H1 (cell line): ENCODE measurements at regions not wholly inside any gene's neighbourhood (a gene's known extent, or its start where the extent isn't known, plus 50 kb on each side); places are given as distances from the start of the nearest gene placed in this dataset.

ENCODE experiments used
- CTCF ChIA-PET: fragments of 300-600 bp; sonication (Branson Sonifier 250); formaldehyde crosslinking; loops from one replicate; lab custom pipeline; 2021; ENCODE audit not compliant: partially characterized antibody; lab: Charles Lee
- POLR2A ChIA-PET: fragments of 300-600 bp; sonication (Branson Sonifier 250); formaldehyde crosslinking; loops from one replicate; lab custom pipeline; 2021; ENCODE audit warnings: inconsistent platforms; ENCODE audit not compliant: partially characterized antibody; lab: Charles Lee
- DNase-seq, 2 experiments: peaks; one replicate each; pipeline versions ENCODE4 v3.0.0 to v3.0.0-alpha.2; 2010 to 2022; ENCODE audit warnings: low spot score in 2 of 2, low read depth in 1 of 2, mixed read lengths in 1 of 2
- FAIRE-seq: peaks from 2 replicates; lab custom pipeline; 2011; peaks lifted over from hg19 to GRCh38; lab: Jason Lieb, UNC
- H2AFZ ChIP-seq: 2 replicates; pipeline ENCODE4 v1.8.1; 2012; ENCODE audit warnings: low read length, inconsistent platforms
- H2AK5ac ChIP-seq: 2 replicates; pipeline ENCODE4 v1.6.1; 2013; ENCODE audit warnings: low read depth, low read length
- H2BK120ac ChIP-seq: replicated peaks from 2 replicates; pipeline ENCODE3; 2013; ENCODE audit warnings: low read depth, low read length, inconsistent platforms
- H2BK12ac ChIP-seq: 2 replicates; pipeline ENCODE4 v1.6.1; 2013; ENCODE audit warnings: low read depth, low read length
- H2BK15ac ChIP-seq: 2 replicates; pipeline ENCODE4 v1.6.1; 2013; ENCODE audit warnings: low read length
- H2BK20ac ChIP-seq: 2 replicates; pipeline ENCODE4 v1.6.1; 2013; ENCODE audit warnings: low read length
- H2BK5ac ChIP-seq: 2 replicates; pipeline ENCODE4 v1.6.1; 2013; ENCODE audit warnings: low read depth, low read length
- H3K14ac ChIP-seq: 2 replicates; pipeline ENCODE4 v1.6.1; 2013; ENCODE audit warnings: inconsistent platforms; ENCODE audit not compliant: insufficient read length
- H3K18ac ChIP-seq: 2 replicates; pipeline ENCODE4 v1.6.1; 2013; ENCODE audit warnings: low read length; ENCODE audit errors: extremely low read depth
- H3K23ac ChIP-seq: 2 replicates; pipeline ENCODE4 v1.6.1; 2013; ENCODE audit warnings: inconsistent platforms; ENCODE audit not compliant: insufficient read length
- H3K23me2 ChIP-seq: 2 replicates; pipeline ENCODE4 v1.6.1; 2013; ENCODE audit warnings: low read depth, low read length
- H3K27ac ChIP-seq: 2 replicates; pipeline ENCODE4 v1.6.1; 2011; ENCODE audit warnings: low read depth, low read length, inconsistent platforms
- H3K27me3 ChIP-seq, 4 experiments: replicated peaks in 1 of 4; 1 replicate in 1 of 4; 2 replicates in 3 of 4; pipeline versions ENCODE4 v1.6.1 to v1.8.1; 2011 to 2013; ENCODE audit warnings: low read length in 3 of 4, mild to moderate bottlenecking in 3 of 4, inconsistent platforms in 2 of 4, mixed read lengths in 2 of 4, moderate library complexity in 1 of 4; ENCODE audit not compliant: control insufficient read depth in 3 of 4, insufficient read depth in 3 of 4; ENCODE audit errors: extremely low read depth in 1 of 4
- H3K36me3 ChIP-seq, 4 experiments: 2 replicates each; pipeline versions ENCODE4 v1.6.1 to v1.8.1; 2011 to 2013; ENCODE audit warnings: mild to moderate bottlenecking in 4 of 4, low read length in 3 of 4, moderate library complexity in 2 of 4, control low read depth in 1 of 4, inconsistent platforms in 1 of 4; ENCODE audit not compliant: insufficient read depth in 4 of 4, control insufficient read depth in 2 of 4
- H3K4ac ChIP-seq: replicated peaks from 2 replicates; pipeline ENCODE3; 2013; ENCODE audit warnings: low read length, low read depth, mixed read lengths, inconsistent platforms; ENCODE audit not compliant: insufficient read length
- H3K4me1 ChIP-seq, 4 experiments: replicated peaks in 1 of 4; 1 replicate in 1 of 4; 2 replicates in 3 of 4; pipeline versions ENCODE4 v1.6.1 to v1.8.1; 2011 to 2013; ENCODE audit warnings: low read length in 3 of 4, inconsistent platforms in 2 of 4, mixed read lengths in 1 of 4; ENCODE audit not compliant: insufficient read depth in 4 of 4, control insufficient read depth in 3 of 4
- H3K4me2 ChIP-seq, 2 experiments: 2 replicates each; pipeline versions ENCODE4 v1.6.1 to v1.8.1; 2011 to 2013; ENCODE audit warnings: low read depth in 2 of 2, low read length in 2 of 2, control low read depth in 1 of 2, inconsistent platforms in 1 of 2, mild to moderate bottlenecking in 1 of 2; ENCODE audit not compliant: insufficient read depth in 1 of 2
- H3K4me3 ChIP-seq, 4 experiments: fragments of 200-600, 300-600 bp in 1 of 4; sonication (generic), shearing (Covaris generic), sonication (Bioruptor Twin) in 1 of 4; 2 replicates each; pipeline versions ENCODE4 v1.5.1 to v1.8.1; 2011 to 2016; ENCODE audit warnings: low read length in 4 of 4, low read depth in 3 of 4, control low read depth in 2 of 4, inconsistent platforms in 2 of 4, mild to moderate bottlenecking in 2 of 4, mixed read lengths in 1 of 4, moderate library complexity in 1 of 4; ENCODE audit not compliant: insufficient read depth in 2 of 4; ENCODE audit errors: extremely low read depth in 1 of 4
- H3K56ac ChIP-seq: replicated peaks from 2 replicates; pipeline ENCODE3; 2013; ENCODE audit warnings: low read depth, mild to moderate bottlenecking, mixed read lengths, low read length, inconsistent platforms; ENCODE audit not compliant: insufficient read length
- H3K79me1 ChIP-seq: 2 replicates; pipeline ENCODE4 v1.6.1; 2013; ENCODE audit warnings: low read depth, low read length, control low read depth
- H3K79me2 ChIP-seq, 2 experiments: 2 replicates each; pipeline versions ENCODE4 v1.6.1 to v1.8.1; 2012 to 2013; ENCODE audit warnings: low read length in 2 of 2, mild to moderate bottlenecking in 2 of 2, inconsistent platforms in 1 of 2; ENCODE audit not compliant: insufficient read depth in 2 of 2, control insufficient read depth in 1 of 2
- H3K9ac ChIP-seq, 4 experiments: replicated peaks in 1 of 4; 1 replicate in 1 of 4; 2 replicates in 3 of 4; pipeline versions ENCODE4 v1.6.1 to v1.8.1; 2011 to 2013; ENCODE audit warnings: low read depth in 3 of 4, low read length in 3 of 4, control low read depth in 2 of 4, mild to moderate bottlenecking in 2 of 4, moderate library complexity in 2 of 4, inconsistent platforms in 1 of 4; ENCODE audit errors: extremely low read depth in 1 of 4
- H3K9me3 ChIP-seq, 2 experiments: 2 replicates each; pipeline versions ENCODE4 v1.6.1 to v1.8.1; 2012 to 2013; ENCODE audit warnings: mild to moderate bottlenecking in 2 of 2, moderate library complexity in 2 of 2, control low read depth in 1 of 2, inconsistent platforms in 1 of 2, low read depth in 1 of 2, low read length in 1 of 2, mixed read lengths in 1 of 2; ENCODE audit not compliant: insufficient read depth in 2 of 2
- H4K20me1 ChIP-seq, 2 experiments: replicated peaks in 1 of 2; 2 replicates each; pipeline versions ENCODE3 to v1.8.1; 2011 to 2013; ENCODE audit warnings: inconsistent platforms in 2 of 2, low read length in 2 of 2, mild to moderate bottlenecking in 1 of 2; ENCODE audit not compliant: insufficient read depth in 2 of 2, control insufficient read depth in 1 of 2
- H4K5ac ChIP-seq: 2 replicates; pipeline ENCODE4 v1.6.1; 2013; ENCODE audit warnings: low read length, low read depth, mixed read lengths, inconsistent platforms; ENCODE audit not compliant: insufficient read length
- H4K8ac ChIP-seq: 2 replicates; pipeline ENCODE4 v1.8.0; 2013; ENCODE audit warnings: mild to moderate bottlenecking, moderate library complexity, low read length, inconsistent platforms; ENCODE audit not compliant: insufficient read depth; ENCODE audit errors: extremely low read depth
- H4K91ac ChIP-seq: replicated peaks from 2 replicates; pipeline ENCODE3; 2013; ENCODE audit warnings: low read length, mixed read lengths, inconsistent platforms; ENCODE audit not compliant: insufficient read length
- ASH2L ChIP-seq: fragments of 200-600, 300-600 bp; sonication (generic); IDR thresholded peaks from one replicate; pipeline ENCODE4 v1.7.1; 2017; ENCODE audit warnings: low read length
- CBX8 ChIP-seq: fragments of 300-800, 300-1000 bp; sonication (generic); IDR thresholded peaks from 2 replicates; pipeline ENCODE4 v1.7.1; 2016; ENCODE audit warnings: low read depth, low read length, borderline replicate concordance
- CEBPB ChIP-seq: IDR thresholded peaks from 2 replicates; pipeline ENCODE4 v1.6.1; 2012; ENCODE audit warnings: low read depth, low read length
- CHD1 ChIP-seq: IDR thresholded peaks from 2 replicates; pipeline ENCODE4 v1.6.1; 2012; ENCODE audit warnings: low read depth, low read length, improper control_type of control experiment
- CHD2 ChIP-seq: IDR thresholded peaks from 2 replicates; pipeline ENCODE4 v1.6.1; 2012; ENCODE audit warnings: low read length, improper control_type of control experiment
- CREB1 ChIP-seq: IDR thresholded peaks from 2 replicates; pipeline ENCODE4 v1.6.1; 2012; ENCODE audit warnings: inconsistent platforms
- CTBP2 ChIP-seq: IDR thresholded peaks from 2 replicates; pipeline ENCODE4 v1.7.0; 2011; ENCODE audit warnings: borderline replicate concordance, mild to moderate bottlenecking, moderate library complexity, mixed read lengths, low read length; ENCODE audit not compliant: insufficient read depth, insufficient read length
- EZH2 ChIP-seq: fragments of 200-600 bp; sonication (generic); IDR thresholded peaks from 2 replicates; pipeline ENCODE4 v1.7.1; 2012; ENCODE audit warnings: low read depth, mild to moderate bottlenecking, moderate library complexity, low read length, inconsistent platforms; ENCODE audit not compliant: severe bottlenecking
- GTF2F1 ChIP-seq: IDR thresholded peaks from 2 replicates; pipeline ENCODE4 v1.6.1; 2012; ENCODE audit warnings: low read depth, low read length, improper control_type of control experiment, borderline replicate concordance
- HDAC2 ChIP-seq, 2 experiments: fragments of 300-600 bp in 1 of 2; sonication (generic) in 1 of 2; IDR thresholded peaks; 2 replicates each; pipeline ENCODE4 v1.6.1; 2011 to 2012; ENCODE audit warnings: low read depth in 2 of 2, low read length in 2 of 2, mild to moderate bottlenecking in 2 of 2, moderate library complexity in 2 of 2, borderline replicate concordance in 1 of 2, inconsistent platforms in 1 of 2
- POU5F1 ChIP-seq: IDR thresholded peaks from 2 replicates; pipeline ENCODE4 v1.6.1; 2011; ENCODE audit warnings: low read depth, mild to moderate bottlenecking, low read length, moderate library complexity
- TEAD4 ChIP-seq: IDR thresholded peaks from 2 replicates; pipeline ENCODE4 v1.6.1; 2012; ENCODE audit warnings: low read depth, low read length, inconsistent platforms, mixed read lengths
- WGBS, 2 experiments: shearing (Covaris generic) in 1 of 2; methylation state at CpG; one replicate each; pipeline versions ENCODE4 v1.1.6 to v1.1.7; 2013 to 2015; ENCODE audit warnings: low lambda C conversion rate in 2 of 2, mixed read lengths in 2 of 2, inconsistent platforms in 1 of 2, low coverage in 1 of 2, missing lambda C conversion rate in 1 of 2; ENCODE audit not compliant: insufficient replicate concordance in 2 of 2, insufficient coverage in 1 of 2, insufficient read length in 1 of 2; ENCODE audit errors: extremely low coverage in 1 of 2, missing lambda C conversion rate in 1 of 2; 5-methylcytosine and 5-hydroxymethylcytosine counted together
- TF ChIP-seq, protein P1 (sequence below), 3 experiments: IDR thresholded peaks; 1 replicate in 2 of 3; 2 replicates in 1 of 3; pipeline versions ENCODE4 v1.5.1 to v1.6.1; 2011; ENCODE audit warnings: low read length in 3 of 3, mild to moderate bottlenecking in 3 of 3, inconsistent platforms in 2 of 3, low read depth in 1 of 3, moderate library complexity in 1 of 3; ENCODE audit not compliant: insufficient read depth in 1 of 3; ENCODE audit errors: control extremely low read depth in 1 of 3

DNA sequence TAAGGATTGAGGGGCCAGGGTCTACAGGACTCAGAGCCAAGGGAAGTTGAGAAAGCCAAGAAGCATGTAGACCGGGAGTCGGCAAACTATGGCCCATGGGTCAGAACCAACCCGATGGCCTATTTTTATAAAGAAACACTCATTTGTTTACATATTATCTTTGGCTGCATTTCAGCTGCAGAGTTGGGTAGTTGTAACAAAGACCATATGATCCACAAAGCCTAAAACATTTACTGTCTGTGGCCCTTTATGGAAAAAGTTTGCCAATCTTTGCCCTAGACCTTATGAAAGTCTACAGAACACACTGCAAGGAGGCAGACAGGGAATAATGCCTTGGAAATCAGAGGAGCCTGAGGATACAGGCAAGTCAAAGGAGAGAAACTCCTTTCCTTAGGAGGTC is 63.2 kb upstream of the MNS1 start:
- Histone ChIP-seq H3K4me1 (no peaks in the 10 kb centered on the region), H4K91ac (no peak overlapping the region), H3K36me3 (no peaks in the 10 kb centered on the region), H2BK15ac (no peak overlapping the region), H3K9ac (no peak overlapping the region), H2AK5ac (no peak overlapping the region), H3K14ac (no peak overlapping the region), H2BK120ac (no peak overlapping the region), H4K20me1 (no peaks in the 10 kb centered on the region), H3K4me3 (no peak overlapping the region), H3K56ac (no peak overlapping the region), H3K9me3 (no peaks in the 10 kb centered on the region), H3K4me2 (no peak overlapping the region), H2AFZ (no peak overlapping the region), H2BK20ac (no peak overlapping the region), H3K79me2 (no peaks in the 10 kb centered on the region), H2BK5ac (no peak overlapping the region), H3K79me1 (no peaks in the 10 kb centered on the region), H2BK12ac (no peak overlapping the region), H4K5ac (no peak overlapping the region), H4K8ac (no peak overlapping the region), H3K18ac (no peak overlapping the region), H3K4ac (no peak overlapping the region), H3K23ac (no peak overlapping the region), H3K23me2 (no peaks in the 10 kb centered on the region), H3K27ac (no peak overlapping the region), H3K27me3 (no peaks in the 10 kb centered on the region)
- CTCF ChIA-PET: interaction anchor here (0.8 kb wide), 1 partner anchor 341 kb away, joined by 3 read pairs; no protein-coding TSS in a partner anchor
- DNase-seq (no peak), FAIRE-seq (no peak)
- 97% methylated on average over 3 of the region's 3 CpGs; no CpG with 5 or more reads in 1 of the 2 experiments for whole genome bisulfite sequencing, 2 experiments
- POLR2A ChIA-PET: no interaction called here
- TF ChIP-seq CBX8 (no peak), HDAC2 (IDR thresholded peaks at IDR 0.05; ENCODE audit: borderline replicate concordance in 1 of 2, low read depth in 2 of 2, low read length in 2 of 2) (no peak), CHD1 (no peak), POU5F1 (no peak), ASH2L (no peak), CREB1 (no peak), CTBP2 (no peak), TEAD4 (no peak), EZH2 (no peak), GTF2F1 (no peak), CHD2 (no peak), CEBPB (no peak)
- TF ChIP-seq, protein P1, sequence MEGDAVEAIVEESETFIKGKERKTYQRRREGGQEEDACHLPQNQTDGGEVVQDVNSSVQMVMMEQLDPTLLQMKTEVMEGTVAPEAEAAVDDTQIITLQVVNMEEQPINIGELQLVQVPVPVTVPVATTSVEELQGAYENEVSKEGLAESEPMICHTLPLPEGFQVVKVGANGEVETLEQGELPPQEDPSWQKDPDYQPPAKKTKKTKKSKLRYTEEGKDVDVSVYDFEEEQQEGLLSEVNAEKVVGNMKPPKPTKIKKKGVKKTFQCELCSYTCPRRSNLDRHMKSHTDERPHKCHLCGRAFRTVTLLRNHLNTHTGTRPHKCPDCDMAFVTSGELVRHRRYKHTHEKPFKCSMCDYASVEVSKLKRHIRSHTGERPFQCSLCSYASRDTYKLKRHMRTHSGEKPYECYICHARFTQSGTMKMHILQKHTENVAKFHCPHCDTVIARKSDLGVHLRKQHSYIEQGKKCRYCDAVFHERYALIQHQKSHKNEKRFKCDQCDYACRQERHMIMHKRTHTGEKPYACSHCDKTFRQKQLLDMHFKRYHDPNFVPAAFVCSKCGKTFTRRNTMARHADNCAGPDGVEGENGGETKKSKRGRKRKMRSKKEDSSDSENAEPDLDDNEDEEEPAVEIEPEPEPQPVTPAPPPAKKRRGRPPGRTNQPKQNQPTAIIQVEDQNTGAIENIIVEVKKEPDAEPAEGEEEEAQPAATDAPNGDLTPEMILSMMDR (IDR thresholded peaks at IDR 0.05; ENCODE audit: control extremely low read depth in 1 of 3, insufficient read depth in 1 of 3, low read depth in 1 of 3, low read length in 3 of 3): no peak
